ENCODE measurements at regions not wholly inside any gene's neighbourhood (a gene's known extent, or its start where the extent isn't known, plus 50 kb on each side); places are given as distances from the start of the nearest gene placed in this dataset.

DNA sequence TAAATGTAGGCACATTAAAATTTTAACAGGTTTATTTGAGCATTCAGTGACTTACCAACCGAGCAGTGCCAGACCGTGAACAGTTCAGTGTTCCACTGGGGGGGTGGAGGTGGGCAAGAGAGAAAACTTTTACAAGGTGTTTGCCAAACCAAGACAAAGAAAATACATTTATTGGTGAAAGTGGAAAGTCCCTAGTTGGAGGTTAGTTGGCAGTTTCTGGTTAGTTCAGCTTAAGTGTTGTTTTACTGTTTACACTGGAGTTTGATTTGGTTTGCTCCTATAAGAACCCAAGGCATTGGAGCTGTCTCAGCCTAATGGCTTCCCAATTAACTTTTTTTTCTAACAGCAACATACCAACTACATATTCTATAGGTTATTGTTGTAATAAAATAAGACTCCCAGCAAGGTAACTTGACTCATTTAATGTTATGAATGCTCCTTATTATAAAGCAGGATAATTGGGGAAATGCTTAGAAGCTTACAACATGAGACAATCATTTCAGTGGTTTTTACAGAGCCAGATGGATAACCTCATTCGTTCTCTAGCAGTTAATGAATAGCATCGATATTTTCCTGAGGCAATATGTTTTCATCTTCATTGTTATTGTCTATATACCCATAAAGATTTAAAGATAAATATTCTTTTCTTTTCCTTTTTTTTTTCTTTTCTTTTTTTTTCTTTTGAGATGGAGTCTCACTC lies 115.8 kb downstream of the ETNK1 start:
- peak; percentile 20 for DNase-seq

DNA sequence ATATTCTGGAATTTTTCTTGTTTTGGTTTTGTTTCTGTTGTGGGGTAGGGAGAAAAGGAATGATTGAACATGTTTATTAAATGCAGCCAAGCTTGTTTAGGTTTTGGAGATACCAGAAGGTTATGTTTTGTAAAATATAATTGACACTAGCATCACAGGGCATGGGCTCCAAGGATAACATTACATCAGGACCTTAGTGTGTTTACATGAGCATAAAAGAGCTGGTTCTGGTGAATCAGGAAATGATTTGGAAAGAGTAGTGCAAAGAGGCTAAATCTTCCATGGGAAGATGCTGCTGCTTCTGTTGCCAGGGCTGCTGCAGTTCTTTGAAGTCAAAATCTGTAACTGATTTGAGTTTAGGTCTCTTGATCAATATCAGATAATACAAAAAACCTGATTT lies 118.7 kb downstream of the ETNK1 start:
- DNase-seq = no peak

GRCh38 chr12:22744197-22744596 lies 119.2 kb downstream of the ETNK1 start:
- no peak for DNase-seq

GRCh38 chr12:22746720-22747119 lies 121.7 kb downstream of the ETNK1 start:
- no peak for DNase-seq

DNA sequence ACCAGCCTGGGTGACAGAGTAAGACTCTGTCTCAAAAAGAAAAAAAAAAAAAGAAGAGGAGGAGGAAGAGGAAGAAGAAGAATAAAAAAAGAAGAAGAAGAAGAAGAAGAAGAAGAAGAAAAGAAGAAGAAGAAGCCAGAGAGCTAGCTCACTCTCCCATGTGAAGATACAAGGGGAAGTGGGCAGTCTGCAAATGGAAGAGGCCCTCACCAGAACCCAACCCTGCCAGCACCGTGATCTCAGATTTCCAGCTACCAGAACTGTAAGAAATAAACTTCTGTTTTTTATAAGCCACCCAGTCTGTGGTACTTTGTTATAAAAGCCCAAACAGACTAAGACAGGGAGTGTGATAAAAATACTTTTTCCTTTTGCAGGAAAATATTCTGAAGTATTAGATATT lies 130.7 kb downstream of the ETNK1 start:
- DNase-seq = no peak

DNA sequence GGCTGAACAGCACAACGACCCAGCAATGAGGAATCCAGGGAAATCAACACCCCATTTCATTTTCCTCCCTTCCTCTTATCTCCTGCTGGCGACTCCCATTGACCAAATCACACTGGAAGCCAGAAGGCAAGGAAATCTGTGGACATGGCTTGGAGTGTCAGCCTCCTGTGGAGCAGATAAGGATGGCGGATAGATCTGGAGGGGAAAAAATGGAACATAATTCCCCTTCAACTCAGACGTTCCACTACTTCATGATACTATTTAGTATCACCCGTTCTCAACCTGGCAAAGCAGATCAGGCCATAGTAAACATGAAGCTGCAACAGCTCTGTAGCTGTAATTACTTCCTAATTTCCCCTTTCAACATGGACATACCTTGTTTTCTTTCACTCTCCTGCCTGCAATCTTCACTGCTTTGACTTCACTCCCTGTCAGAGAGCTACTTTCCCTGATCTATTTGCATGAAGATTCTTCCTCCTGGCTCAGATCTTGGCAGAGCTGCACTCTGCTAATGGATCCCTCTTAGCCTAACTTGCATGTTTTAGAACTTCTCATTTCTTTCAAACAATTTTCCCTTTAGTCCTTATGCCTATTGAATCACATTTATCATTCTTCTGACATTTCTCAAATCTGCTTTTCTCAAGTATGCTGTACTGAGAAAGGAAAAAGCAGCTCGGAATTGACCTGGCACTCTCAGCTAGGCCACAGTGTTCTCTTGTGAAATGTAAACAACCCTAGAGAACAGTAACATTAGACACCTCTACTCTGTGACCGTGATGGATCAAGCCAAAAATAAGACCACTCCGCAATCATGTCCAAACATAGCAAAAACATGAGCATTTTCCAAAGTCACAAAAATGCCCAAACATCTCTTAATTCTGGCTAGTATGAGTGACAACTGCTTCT lies 135.1 kb downstream of the ETNK1 start:
- no peak for DNase-seq

DNA sequence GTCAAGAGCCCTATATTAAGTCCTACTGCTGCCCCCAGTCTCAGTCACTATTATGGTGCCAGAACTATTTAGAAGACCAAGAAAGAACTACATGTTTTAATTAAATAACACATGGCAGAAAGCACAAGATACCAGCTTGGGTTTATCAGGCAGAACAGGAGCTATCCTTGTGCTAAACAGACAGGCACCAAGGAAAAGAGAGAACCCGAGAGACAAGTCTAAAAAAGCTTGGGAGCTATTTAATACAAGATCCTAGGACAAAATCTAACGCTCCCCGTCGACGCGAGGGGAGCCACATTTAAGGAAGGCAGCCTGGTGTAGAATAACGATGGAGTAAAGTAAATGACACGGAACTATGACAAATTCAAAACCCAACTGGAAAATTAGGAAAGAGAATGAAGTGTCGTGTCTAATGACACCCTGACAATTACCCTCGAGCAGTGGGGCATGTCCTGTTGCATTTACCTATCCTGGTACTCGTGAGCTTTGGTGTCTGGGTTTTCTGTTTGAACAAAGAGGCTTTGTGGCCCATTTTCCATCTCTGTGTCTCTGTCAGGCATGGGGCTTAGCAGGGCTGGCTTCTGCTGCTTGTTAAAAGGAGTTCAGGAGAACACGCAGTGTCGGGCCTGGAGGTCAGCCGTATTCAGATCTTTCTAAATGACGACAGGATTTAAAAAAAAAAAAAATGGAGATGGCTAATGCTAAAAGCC lies 140.6 kb downstream of the ETNK1 start:
- DNase-seq = no peak

- DNase-seq = no peak
Observed at GRCh38 chr12:22766911-22767420, 142.0 kb downstream of the ETNK1 start.

DNA sequence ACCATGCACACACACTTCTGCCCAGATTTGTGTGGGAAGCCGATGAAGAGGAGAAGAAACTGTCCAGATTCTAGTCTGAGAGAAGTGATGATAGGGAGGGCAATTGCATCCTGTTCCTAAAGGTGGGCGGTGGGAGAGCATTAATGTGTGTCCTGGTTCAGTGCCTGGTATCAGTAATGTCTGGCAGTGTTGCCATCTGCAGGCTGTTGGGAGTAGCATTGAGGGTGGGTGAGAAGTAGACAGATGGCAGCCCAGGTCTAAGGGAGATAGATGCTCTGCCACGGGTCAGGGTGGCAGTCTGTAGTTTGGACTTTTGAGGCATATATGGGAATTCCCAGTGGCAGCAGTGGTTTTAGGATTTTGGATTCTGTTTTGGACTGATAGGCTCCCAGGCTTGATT lies 156.4 kb downstream of the ETNK1 start:
- no peak for DNase-seq

GRCh38 chr12:22787557-22787956 lies 162.6 kb downstream of the ETNK1 start:
- DNase-seq = no peak

- DNase-seq = no peak
Observed at GRCh38 chr12:22788913-22789312, 163.9 kb downstream of the ETNK1 start.

DNA sequence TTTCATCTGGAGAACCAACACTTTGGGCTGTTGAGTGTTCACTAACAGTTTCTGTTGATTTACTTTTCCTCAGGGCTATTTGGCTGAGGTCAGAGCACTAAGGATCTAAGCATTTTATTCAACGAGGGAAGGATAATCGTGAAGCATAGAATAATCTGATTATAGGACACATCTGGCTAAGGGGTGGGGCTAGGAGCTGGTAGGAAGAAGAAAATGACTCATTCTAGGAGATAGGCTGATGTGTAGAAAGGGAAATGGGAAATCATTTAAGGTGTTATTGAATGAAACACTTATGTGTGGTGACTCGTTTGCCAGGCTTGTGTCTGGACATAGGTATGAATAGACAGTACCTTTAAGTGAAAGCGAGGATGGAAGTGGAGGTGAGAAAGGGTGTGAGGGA lies 167.2 kb downstream of the ETNK1 start:
- DNase-seq = no peak

- no peak for DNase-seq
Observed at GRCh38 chr12:22794017-22794416, 169.0 kb downstream of the ETNK1 start.

DNA sequence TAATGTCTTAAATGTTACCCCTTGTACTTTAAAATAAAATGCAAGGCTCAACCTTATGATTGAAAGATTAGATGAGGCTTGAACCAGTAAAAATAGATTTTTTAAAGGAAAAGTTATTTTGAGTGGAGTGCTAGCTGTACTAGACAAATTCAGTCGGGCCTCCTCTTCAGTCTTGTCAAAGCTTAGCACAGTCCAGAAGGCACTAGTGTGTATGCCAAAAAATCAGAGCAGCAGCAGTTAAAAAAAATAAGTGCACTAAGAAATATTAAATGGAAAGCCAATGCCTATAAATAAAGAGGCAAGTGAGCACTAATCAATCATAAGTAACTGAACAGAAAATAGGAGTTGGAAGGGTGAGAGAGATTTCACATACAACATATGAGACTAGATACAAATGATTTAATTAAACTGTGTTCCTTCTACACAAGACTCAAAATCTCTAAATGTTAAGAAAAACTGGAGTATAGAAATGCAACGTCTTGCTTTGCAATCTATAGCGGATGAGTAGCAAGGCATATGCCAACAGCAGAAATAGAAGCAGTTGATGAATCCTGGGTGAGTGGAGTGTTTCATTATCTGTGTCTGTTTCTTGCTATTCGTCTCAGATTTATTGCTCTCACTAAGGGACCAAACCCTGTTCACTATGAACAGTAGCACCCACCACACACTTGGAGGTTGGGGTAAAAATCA lies 172.1 kb downstream of the ETNK1 start:
- no peak for DNase-seq

GRCh38 chr12:22797701-22798100 lies 172.7 kb downstream of the ETNK1 start:
- DNase-seq = no peak

GRCh38 chr12:22798116-22798515 lies 173.1 kb downstream of the ETNK1 start:
- DNase-seq = no peak

GRCh38 chr12:22799503-22799902 lies 174.5 kb downstream of the ETNK1 start:
- DNase-seq = no peak

DNA sequence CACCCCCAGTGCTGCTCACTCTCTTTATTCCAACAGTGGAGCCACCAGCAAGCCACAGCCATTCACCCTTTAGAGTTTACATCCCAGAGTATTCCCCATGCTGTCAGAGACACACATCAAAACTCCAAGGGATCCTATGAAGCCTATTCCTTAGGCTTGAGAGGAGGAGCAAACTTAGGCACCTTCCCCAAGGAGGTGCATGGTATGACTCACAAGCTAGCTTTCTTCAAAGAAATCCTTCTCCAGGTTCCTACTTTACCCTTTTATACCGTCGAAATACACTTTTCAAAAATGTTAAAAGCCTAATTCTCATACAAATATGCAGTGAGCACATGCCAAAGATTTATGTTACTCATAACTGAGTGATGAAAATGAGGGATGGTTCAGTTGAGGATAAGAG lies 175.4 kb downstream of the ETNK1 start:
- no peak for DNase-seq

DNA sequence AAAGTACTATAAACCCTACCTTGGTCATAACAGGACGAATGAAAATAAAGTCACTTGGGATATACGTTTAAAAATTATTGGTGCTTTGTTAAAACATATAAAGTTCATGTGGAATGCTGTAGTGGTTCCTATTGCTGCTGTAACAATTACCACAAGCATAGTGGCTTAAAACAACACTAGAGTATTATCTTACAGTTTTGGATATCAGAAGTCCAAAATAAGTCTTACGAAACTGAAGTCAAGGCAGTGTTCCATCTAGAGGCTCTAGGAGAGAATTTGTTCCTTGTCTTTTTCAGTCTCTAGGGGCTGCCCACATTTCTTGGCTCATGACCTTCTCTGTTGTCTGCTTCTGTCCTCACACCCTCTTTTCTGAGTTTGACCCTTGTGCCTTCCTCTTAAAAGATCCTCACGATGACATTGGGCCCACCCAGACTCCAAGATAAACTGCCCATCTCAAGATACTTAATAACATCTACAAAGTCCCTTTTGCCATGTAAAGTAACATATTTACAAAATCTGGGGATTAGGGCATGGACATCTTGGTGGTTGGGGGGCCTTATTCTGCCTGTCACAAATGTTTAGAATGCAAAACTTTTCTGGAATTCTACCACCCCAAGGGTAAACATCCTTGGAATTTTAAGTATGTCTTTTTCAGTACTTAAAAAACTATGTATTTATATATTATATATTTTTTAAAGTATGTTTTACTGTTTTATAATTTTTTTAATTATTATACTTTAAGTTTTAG lies 178.1 kb downstream of the ETNK1 start:
- DNase-seq = peak; percentile 52

DNA sequence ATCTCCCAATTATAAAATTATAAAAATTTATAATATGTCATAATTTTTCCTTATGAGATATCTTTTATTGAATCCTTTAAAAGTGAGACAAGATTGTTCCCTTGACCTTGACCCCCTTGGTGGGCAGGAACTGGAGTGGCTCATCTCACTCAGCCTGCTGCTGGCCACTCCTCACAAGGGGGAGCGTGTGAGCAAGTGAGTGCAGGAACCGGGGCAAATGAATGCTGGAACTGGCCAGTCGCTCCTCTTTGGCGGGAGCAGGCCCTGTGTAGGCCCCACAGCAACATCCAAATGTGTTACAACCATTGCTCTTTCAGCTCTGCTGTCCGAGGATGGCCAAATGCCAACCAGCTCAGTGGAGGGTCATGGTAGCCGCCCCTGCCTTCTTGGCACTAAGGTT lies 178.8 kb downstream of the ETNK1 start:
- peak; percentile 51 for DNase-seq

GRCh38 chr12:22808860-22809259 lies 183.9 kb downstream of the ETNK1 start:
- no peak for DNase-seq

DNA sequence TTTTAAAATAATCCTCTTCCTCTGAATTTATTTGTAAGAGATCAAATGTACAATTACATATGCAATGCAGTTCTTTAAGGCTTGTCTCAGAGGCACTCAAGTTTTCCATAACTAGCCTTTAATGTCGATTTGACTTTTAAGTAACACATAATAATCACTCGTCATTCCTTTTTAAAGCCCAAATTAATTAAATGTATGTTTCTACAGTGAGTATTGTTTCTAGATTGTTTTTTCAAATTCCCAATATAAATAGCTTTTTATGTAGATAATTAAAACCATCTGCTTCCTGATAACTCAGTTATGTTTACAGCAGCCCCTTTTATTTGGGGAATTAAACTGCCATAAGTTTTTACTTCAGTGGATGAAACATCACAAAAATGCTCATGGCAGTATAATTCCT lies 185.1 kb downstream of the ETNK1 start:
- no peak for DNase-seq
